ENCODE measurements at regions not wholly inside any gene's neighbourhood (a gene's known extent, or its start where the extent isn't known, plus 50 kb on each side); places are given as distances from the start of the nearest gene placed in this dataset.

DNA sequence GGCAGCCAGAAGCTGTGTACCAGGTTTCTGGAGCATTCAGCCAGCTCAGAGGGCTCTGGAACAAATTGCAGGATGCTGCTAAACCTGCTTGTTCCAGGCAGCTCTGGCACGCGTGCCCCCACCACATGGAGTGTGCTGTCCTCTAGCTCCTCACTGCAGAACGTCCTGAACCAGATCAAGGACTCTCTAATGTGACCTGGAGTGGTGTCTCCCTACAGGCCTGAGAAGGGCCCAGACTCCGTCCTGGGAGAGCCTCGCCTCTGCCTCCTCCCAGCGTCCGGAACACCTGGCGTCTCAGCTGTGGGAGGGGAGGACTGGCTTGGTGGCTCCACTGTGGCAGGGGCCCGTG lies 115.6 kb upstream of the GPC1 start:
- DNase-seq (ENCODE audit: low read depth, low spot score), result no peak

DNA sequence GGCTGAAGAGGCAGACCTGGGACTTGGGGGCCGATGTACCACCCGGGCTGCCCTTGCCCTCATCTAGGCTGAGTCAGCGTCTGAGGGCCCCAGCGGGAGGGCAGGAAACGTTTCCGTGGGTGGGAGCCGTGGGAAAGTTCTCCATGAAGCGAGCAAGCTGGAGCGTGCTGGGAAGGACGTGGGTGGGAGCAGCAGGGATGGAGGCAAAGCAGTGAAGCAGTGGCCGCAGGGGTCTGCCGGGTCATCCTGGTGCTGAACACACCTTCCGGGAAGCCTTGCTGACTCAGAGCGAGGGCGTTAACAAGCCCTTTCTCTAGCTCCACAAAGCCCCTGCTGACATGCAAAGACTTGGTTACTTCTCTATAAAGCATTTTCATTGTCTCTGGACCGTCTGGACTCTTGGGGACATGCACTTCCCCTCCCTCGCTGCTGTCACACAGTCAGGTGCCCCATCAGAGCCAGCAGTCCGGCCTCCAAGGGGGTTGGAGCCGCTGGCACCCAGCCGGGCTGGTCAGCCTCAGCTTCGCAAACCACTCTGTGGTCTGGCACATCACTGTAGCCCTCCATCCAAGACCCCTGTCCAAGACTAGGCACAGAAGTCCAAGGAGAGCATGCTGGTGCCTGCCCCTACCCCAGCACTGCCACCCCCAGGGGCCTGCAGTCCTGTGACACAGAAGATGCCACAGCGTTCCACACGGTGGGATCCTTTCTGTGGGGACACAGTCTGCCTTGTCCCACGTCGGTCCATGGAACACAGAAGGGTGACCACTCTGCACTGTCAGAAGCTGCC lies 115.1 kb upstream of the GPC1 start:
- DNase-seq (ENCODE audit: low read depth, low spot score), result peak; percentile 12

DNA sequence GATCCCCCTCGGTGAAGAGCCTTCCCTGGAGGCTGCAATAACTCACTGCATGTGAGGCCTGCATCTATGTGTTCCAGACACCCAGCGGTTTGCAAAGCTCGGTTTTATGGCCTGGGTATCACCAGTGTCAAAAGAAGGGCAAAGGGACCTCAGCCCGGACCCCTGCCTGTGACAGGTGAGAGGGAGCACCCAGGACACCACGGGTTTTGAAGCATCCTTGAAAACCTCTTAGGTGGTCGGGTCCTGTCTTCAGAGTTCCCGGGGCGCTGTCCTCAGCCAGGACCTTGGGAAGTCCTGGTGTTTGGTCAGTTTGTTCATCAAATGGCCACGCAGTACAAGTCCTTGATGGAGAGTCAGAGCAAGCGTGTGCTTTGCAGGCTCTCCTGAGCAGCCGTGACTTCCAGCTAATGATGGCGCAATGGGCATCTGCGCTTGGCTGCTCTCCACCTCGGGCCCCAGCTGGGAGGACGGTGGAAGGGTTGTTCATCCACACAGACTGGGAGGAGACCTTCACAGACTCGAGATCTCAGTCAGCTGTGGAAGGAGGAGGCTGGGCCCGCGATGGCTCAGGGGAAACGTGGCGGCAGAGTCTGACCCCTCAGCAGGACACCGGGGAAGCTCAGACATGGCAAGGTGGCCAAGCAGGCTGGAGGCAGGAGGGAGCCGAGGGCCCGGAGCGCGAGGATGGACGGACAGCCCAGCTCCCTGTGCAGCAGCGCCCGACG lies 113.1 kb upstream of the GPC1 start:
- no peak for DNase-seq (ENCODE audit: low read depth, low spot score)

DNA sequence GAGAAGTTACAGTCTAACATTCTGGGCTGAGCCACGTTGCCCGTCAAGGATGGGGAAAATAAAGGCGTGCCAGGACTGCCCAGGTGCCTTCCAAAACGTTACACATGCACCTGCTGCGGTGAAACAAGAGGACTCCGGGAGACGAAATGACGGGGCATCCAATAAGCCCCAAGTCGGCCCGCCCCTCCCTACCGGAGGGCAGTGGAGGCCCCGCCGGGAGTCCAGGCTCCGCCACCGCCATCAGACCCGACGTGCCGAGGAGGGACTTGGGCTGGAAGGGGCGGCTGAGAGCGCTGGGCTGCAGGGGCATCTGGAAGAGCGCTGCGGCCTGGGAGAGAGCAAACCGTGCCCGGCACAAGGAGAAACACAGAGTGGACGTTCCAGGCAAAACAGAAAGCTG lies 112.5 kb upstream of the GPC1 start:
- DNase-seq (ENCODE audit: low read depth, low spot score), result no peak

DNA sequence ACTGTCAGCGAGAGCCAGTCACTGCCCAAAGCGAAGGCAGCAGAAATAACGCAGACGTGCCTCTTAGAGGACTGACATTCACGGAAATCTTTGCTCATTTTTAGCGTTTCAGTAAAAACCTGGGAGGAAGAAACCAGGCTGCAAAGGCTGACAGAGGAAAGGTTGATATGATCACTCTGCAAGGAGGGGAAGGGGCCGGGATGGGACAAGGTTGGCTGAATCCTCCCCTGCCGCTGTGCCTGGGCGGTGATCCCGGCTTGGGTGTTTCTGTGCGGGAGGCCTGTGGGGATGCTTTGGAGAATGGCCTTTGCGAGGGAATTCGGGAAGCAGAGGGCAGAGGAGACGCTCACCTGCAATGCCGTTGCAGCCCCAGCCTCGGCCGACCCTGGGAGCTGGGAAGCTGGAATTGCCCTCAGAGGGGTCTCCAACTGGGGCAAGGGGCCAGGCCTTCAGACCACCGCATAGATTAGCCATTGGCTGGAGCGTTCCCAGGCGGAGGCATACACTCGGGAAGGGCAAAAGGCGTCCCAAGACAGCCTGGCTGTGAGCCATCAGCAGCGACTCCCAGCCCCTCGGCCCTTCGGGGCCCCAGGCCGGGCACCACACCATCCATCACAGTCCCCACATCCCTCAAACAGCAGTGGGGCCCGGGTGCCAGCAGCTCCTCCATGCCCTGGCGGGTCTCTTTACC lies 111.7 kb upstream of the GPC1 start:
- DNase-seq (ENCODE audit: low read depth, low spot score), result no peak

DNA sequence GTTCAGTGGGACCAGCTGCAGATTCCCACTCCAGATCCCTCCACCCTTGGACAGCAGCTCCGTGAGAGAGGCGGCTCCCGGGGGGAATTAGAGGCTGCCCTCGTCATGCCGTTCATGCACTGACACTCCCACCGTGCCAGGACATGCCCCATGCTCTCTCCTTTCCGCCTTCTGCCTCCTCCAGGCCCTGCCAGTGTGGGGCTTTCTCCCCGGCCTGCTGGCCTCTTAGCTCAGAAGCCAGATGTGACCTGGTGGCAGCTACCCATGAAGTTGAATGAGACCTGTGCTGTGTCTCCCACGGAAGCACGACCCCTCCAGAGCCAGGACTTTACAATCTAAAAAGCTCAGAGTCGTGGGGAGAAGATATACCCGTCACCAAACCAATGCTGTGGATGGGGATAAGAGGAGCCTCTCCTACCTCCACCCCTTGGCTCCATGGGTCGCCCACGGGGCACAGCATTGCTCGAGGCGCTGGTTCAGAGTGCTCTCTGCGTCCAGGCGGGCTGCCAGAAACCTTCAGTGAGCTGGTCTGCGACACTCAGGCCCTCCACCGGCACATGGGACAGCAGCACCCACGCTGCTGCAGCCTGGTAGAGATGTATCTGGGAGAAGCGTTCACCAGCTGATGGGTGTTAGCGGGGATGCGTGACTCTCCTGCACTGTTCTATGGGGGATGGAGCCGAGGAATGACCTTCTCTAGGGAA lies 111.0 kb upstream of the GPC1 start:
- DNase-seq (ENCODE audit: low read depth, low spot score), result no peak

DNA sequence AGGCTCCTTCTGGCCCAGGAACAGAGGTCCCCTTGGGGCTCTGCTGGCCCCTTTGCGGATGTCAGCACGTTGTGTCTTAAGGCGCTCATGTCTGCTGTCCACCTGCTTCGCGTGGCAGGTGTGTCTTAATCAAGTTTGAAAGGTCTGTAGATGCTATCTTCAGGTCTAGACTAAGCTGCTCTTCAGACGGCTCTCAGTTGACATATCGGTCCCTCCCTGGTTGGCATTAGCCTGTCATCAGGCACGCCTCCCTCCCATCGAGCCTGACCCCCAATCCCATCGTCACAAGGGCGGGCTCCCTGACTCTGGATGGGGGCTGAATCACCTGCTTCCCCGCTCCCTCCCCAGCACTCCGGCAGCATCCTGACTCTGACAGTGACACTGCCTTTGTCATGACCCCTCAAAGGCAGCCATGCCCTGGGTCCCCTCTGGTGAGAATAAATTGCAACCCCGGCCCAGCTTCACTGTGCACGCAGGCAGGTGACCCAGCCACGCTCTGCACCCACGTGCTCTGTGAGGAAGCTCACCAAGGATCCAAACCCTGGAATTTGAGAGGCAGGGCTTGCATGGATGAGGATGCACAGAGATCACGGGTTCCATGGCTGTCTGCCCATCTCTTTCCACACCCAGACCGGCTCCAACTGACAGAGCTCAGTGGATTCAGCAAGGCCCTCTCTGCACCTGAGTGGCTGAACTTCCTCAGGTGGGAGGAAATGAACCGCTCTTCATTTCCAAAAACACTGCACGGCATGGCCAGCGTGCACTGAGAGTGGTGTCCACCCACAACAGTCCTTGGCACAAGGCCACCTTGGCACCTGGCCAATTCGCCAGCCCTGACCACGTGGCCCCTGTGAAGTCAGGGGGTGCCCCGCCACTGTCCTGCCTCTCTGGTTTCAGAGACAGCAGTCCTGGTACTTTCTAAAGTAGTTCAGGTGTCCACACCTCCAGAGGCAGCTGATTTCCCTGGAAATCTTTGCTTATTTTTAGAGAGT lies 110.2 kb upstream of the GPC1 start:
- no peak for DNase-seq (ENCODE audit: low read depth, low spot score)

DNA sequence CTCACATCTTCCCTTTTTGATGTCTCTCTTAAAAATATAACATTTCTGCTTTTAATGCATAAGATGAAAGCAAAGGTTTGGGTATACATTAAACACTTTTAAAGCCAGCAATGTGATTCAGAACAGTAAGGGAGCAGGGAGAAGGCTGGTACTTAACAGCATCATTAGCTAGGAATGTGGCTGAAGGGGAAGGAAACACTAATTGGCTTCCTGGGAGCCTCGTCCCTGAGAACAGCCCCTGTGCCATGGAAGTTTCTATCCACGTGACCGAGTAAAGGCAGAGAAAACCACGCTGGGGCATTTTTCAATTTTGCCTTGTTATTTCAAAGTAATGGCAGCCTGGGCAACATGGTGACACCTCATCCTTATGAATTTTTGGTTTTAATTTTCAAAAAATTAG lies 109.2 kb upstream of the GPC1 start:
- DNase-seq (ENCODE audit: low read depth, low spot score), result no peak

DNA sequence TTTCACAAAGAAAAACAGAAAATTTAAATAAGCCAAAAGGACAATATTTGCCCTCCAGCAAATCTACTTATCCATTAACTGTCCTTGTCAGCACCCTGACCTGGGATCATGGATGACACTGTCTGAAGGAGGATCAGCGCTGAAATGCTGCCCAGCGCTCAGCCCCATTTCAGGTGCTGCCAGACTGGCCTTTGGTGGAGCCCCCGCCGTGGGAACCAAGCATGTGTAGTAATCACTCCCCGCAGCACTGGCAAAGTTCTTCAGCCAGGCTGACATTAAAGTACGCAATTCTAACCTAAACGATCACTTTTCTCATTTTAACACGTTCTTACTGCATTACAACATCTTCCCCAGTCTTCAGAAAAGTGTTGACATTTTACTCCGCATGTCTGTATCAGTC lies 108.6 kb upstream of the GPC1 start:
- no peak for DNase-seq (ENCODE audit: low read depth, low spot score)

DNA sequence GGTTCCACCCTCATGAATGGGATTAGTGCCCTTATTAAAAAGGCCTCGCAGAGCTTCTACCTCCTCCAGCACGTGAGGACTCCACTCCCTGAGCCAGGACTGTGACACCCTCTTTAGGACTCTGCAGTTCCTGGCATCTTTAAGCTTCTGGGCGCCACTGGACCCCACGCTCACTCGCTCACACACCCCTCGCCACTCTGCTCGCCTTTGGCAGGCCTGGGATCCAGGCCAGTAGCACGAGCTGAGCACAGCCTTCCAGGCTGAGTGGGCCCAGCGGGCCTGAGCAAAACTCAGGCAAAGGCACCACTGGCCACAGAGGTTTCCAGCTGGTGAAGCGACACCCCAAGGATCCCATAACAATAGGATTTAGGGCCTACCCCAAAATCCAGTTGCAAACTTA lies 107.9 kb upstream of the GPC1 start:
- DNase-seq (ENCODE audit: low read depth, low spot score), result no peak

DNA sequence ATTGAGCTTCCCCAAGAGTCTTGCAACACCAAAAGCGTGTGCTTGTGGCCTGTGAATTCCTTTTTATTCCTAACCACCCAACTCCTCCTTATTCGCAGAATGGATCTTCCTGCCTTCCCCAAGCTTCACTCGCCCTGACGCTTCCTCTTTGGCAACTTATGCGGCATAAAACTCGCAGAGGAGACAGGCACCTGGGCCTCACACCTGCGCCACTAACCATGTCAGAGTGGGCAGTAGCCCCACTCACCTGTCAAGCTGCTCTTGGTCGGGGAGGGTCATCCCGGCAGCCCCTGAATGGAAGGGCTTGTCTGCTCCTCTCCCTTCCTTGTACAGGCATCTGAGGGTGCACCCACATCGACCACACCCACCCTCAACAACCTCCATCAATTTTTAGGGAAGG lies 106.9 kb upstream of the GPC1 start:
- DNase-seq (ENCODE audit: low read depth, low spot score), result no peak

DNA sequence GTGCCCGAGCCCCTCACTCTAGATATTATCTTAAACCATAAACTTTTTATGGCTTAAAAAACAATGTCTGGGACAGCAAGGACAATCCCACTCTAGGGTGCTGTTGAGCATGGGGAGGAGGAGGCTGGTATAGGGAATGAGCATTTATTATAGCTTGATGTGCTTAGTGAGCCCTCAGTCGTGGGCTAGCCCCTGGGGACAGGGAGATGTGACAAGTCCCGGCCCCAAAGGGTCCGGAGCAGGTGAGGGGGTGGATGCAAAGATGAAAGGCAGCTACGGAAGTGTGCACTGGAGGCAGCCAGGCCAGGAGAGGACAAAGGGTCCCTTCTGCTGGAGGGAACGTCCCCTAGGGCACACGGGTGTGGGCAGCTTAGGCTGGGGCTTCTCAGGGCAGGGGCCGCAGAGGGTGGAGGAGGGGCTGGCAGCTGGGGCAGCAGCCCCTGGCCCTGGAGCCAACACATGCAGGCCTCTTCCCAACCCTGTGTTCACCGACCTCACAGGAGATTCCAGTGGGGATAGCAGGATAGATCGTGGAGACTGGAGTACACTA lies 106.3 kb upstream of the GPC1 start:
- no peak for DNase-seq (ENCODE audit: low read depth, low spot score)

DNA sequence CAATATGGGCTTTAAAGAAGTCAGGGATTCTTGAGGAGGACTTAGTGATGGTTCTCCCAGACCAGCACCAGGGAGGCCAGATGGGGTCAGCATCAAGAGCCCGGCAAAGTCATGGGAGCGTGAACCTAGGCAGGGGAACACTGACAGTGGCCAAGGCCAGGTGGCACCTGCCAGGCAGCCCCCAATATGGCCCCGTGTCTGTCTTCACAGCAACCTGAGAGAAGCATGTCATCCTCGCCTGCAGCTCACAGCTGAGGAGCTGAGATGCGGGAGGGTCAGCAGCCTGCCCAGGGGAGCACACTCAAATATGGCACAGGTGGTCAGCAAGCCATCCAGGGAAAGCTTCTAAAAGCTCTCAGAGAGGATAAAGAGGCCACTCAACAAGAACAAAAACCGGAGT lies 105.7 kb upstream of the GPC1 start:
- DNase-seq (ENCODE audit: low read depth, low spot score), result no peak

DNA sequence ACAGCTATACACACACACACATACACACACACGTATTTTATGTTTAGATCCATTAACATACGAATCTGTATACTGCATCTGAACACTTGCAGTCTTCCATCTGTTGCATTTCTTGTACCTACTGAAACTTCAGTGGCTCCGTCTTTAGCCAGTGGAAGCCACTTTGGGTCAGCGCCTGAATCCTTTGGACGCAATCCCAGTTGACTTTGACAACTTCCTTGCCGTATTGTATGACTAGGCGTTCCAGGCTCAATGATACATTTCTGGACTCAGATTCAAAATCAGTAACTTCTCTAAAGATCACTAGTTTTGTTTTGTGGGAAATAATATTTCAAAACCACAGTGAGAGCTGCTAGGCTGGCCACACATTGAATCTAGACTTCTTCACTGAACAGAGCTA lies 101.5 kb upstream of the GPC1 start:
- no peak for DNase-seq (ENCODE audit: low read depth, low spot score)

DNA sequence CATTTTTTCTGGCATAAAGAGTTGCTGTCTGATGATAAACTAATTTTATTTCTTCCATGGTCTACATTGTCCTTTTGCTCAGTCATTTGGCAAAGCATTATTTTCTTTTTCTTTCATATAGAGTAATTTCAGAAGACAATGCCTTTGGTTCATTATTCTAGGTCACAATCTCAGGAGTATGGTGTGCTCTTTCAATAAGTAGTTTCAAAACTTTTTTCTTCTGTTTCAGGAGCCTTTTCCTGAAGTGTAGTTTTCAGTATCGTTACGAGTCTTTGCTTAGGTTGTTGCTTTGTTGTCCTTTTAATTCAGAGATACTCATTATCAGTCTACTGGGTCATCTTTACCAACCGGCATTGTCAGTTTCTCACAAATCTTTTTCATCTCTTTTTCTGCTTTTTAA lies 100.4 kb upstream of the GPC1 start:
- no peak for DNase-seq (ENCODE audit: low read depth, low spot score)

DNA sequence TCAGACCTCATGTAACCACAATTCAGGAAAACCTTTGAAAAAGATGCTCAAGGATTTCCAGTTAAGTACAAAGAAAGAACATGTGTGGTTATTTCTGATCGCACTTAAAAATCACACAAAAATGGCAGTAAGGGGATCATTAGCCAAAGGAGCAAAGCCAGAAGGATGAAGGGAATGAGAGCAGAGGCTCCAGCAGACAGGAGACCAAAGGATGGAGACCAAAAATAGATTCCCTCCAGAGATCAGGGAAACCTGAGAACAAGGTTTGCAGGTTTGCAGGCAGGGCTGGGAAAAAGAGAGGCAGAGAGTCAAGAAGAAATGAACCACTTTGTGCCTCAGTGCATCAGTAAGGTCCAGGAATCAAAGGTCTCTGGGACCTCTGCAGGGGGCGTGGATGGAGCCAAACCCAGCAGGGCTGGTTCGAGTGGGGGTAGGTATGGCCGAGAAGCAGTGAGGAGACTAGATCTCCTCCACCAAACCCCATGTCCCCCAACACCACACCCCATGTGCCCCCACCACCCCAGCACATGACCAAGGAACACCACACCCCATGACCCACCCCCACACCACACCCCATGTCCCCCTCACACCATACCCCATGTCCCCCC lies 98.5 kb upstream of the GPC1 start:
- DNase-seq (ENCODE audit: low read depth, low spot score), result no peak

DNA sequence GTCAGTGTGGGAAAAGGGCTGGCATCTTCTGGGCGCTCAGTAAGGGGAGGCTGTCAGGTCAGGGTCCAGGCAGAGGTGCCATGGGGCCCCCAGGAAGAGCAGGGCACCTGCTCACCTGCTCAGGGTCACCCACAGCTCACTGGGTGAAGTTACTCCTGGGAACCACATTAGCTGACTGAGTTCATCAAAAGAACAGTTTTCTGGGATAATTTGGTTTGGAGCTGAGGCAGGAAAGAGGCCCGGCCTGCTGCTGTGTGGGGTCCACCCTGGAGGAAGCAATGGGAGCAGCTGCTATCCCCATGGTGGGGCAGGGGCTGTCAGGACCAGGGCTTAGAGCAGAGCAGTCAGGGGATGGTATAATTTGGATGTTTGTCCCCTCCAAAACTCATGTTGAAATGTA lies 97.2 kb upstream of the GPC1 start:
- no peak for DNase-seq (ENCODE audit: low read depth, low spot score)

DNA sequence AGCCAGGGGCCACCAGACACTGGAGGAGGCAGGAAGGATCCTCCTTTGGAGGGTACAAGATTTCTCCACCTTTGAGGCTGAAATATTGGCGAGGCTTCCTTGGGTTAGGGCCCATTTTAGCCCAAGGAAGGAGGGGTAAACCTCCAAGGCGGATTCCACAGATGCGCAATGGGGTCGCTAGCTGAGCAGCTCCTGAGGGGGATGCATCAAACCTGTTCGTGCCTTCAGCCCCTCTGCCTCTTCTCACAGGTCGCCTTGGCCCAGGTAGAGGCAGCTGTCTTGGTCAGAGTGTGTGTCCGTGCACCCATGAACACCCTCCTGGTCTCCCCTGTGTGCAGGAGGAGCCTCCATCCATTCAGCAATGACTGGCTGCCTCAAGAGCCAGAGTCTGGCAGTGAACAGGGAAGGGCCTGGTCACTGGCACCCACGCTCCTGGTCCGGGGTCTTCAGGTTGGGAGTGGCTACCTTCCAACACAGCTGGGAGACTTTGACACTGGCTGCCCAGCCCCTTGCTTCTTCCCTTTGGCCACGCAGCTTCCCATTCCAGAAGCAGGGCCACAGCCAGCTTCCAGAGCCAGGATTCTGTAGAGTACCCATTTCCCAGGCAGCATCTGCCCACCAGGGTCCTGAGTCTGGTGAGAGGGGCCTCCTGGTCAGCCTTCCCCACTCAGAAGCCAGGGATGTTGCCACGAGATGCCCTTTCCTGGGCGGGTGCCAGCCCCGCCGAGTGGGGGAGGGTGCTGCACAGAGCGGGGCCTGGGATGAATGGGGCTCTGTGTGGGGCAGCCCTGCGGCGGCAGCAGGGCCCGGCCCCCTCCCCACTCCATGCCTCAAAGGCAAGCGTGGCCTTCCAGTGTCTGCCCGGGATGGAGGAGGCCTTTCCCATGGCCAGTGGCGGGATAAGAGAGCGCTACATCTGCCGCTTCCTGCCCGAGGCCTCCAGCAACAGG lies 95.8 kb upstream of the GPC1 start:
- DNase-seq (ENCODE audit: low read depth, low spot score), result no peak

DNA sequence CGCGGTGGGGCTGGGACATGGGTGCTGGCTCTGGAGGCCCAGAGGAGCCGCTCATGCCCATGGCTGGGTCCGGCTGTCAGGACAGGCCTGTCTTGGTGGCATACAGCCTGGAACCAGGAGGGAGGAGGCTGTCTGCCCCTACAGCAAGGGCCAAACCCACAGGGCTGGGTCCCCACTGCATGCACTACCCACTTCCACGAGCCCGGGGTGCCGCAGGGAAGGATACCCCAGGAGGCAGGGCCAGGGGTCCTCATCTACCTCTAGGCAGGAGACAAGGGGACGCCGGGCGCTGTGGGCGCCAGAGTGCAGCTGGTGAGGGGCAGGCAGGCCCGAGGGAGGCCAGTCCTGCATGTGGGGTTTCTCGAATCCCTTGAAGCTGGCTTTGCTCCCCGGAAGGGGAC lies 95.1 kb upstream of the GPC1 start:
- DNase-seq (ENCODE audit: low read depth, low spot score), result no peak
